K562 (cell line): ENCODE measurements at regions not wholly inside any gene's neighbourhood (a gene's known extent, or its start where the extent isn't known, plus 50 kb on each side); places are given as distances from the start of the nearest gene placed in this dataset.

Experiments
- ARHGAP35 ChIP-seq: fragments of 450-650 bp; IDR thresholded peaks from 2 replicates; pipeline ENCODE4 v1.6.1; 2018; ENCODE audit not compliant: partially characterized antibody
- CBFB ChIP-seq: sonication (generic); formaldehyde crosslinking; IDR thresholded peaks from 2 replicates; pipeline ENCODE4 v1.4.0; 2020; ENCODE audit warnings: mild to moderate bottlenecking, missing genetic modification reagents
- RBM25 ChIP-seq: fragments of 200-400 bp; formaldehyde crosslinking; IDR thresholded peaks from 2 replicates; pipeline ENCODE4 v1.6.1; 2018; ENCODE audit warnings: low read length, low read depth, moderate library complexity; ENCODE audit not compliant: severe bottlenecking
- TF ChIP-seq, protein P1 (sequence below): sonication (generic); formaldehyde crosslinking; IDR thresholded peaks from 2 replicates; pipeline ENCODE4 v1.8.1; 2023; ENCODE audit warnings: mild to moderate bottlenecking, missing genetic modification reagents
- TF ChIP-seq, protein P2 (sequence below): fragments of 200-800 bp; sonication (Bioruptor generic); IDR thresholded peaks from 2 replicates; pipeline ENCODE4 v1.6.1; 2017; ENCODE audit warnings: missing genetic modification characterization, missing compliant biosample characterization
- TF ChIP-seq, protein P3 (sequence below): fragments of 450-650 bp; formaldehyde crosslinking; IDR thresholded peaks from 2 replicates; pipeline ENCODE4 v1.4.0; 2020; ENCODE audit warnings: mild to moderate bottlenecking
- TF ChIP-seq, protein P4 (sequence below): sonication (generic); formaldehyde crosslinking; IDR thresholded peaks from 2 replicates; pipeline ENCODE4 v1.8.0; 2023; ENCODE audit warnings: mild to moderate bottlenecking, missing genetic modification reagents
- TF ChIP-seq, protein P5 (sequence below): sonication (generic); formaldehyde crosslinking; IDR thresholded peaks from 2 replicates; pipeline ENCODE4 v1.8.0; 2022; ENCODE audit warnings: missing genetic modification reagents, mild to moderate bottlenecking, moderate library complexity, borderline replicate concordance
- TF ChIP-seq, protein P6 (sequence below): sonication (generic); formaldehyde crosslinking; IDR thresholded peaks from 2 replicates; pipeline ENCODE4 v1.8.0; 2022; ENCODE audit warnings: mild to moderate bottlenecking, missing genetic modification reagents

DNA sequence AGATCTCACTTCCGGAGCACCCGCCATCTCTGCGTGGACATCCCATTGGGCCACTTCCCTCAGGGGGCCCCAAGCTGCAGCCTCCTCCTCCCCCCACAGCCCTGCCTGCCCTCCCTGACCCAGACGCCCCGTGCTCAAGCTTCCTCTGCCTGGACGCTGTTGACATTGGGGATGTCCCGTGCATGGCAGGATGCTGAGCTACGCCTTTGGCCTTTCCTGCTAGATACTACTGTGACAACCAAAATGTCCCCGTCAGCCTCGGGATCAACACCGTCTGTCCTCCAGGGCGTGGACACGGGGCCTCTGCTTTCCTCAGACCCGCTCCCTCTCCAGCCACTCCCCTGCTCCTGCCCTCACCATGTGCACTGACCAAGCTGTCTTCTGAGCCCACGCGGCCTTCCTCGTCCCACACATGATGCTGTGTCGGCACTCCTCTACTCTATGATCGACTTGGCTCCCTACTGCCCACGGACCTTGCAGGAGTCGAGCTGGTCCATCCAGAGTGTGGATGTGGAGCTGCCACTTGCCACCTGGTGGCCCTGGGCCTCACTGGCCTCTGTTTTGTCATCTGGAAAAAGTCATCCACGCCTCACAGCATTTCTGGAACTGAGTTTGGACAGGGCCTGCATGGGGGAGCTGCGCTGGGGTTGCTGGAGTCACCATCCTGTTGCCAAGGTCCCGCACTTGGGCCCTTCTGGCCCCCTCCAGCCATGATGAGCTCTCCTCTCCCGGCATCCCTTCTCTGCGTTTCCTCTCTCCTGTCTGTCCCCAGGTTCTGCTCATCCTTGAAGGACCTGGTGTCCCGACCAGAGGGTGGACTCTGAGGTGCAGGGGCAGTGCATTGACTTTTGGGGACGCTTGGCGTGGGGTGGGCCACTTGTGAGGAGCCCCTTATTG, 221.7 kb upstream of the CIBAR2 start (continued):
- TF ChIP-seq, protein P1, sequence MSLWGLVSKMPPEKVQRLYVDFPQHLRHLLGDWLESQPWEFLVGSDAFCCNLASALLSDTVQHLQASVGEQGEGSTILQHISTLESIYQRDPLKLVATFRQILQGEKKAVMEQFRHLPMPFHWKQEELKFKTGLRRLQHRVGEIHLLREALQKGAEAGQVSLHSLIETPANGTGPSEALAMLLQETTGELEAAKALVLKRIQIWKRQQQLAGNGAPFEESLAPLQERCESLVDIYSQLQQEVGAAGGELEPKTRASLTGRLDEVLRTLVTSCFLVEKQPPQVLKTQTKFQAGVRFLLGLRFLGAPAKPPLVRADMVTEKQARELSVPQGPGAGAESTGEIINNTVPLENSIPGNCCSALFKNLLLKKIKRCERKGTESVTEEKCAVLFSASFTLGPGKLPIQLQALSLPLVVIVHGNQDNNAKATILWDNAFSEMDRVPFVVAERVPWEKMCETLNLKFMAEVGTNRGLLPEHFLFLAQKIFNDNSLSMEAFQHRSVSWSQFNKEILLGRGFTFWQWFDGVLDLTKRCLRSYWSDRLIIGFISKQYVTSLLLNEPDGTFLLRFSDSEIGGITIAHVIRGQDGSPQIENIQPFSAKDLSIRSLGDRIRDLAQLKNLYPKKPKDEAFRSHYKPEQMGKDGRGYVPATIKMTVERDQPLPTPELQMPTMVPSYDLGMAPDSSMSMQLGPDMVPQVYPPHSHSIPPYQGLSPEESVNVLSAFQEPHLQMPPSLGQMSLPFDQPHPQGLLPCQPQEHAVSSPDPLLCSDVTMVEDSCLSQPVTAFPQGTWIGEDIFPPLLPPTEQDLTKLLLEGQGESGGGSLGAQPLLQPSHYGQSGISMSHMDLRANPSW = 0 out of 2 replicates have a peak, but pooled peaks have one; percentile 22
- TF ChIP-seq, protein P2, sequence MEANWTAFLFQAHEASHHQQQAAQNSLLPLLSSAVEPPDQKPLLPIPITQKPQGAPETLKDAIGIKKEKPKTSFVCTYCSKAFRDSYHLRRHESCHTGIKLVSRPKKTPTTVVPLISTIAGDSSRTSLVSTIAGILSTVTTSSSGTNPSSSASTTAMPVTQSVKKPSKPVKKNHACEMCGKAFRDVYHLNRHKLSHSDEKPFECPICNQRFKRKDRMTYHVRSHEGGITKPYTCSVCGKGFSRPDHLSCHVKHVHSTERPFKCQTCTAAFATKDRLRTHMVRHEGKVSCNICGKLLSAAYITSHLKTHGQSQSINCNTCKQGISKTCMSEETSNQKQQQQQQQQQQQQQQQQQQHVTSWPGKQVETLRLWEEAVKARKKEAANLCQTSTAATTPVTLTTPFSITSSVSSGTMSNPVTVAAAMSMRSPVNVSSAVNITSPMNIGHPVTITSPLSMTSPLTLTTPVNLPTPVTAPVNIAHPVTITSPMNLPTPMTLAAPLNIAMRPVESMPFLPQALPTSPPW (CRISPR knock-in tag) = no peak
- TF ChIP-seq, protein P3, sequence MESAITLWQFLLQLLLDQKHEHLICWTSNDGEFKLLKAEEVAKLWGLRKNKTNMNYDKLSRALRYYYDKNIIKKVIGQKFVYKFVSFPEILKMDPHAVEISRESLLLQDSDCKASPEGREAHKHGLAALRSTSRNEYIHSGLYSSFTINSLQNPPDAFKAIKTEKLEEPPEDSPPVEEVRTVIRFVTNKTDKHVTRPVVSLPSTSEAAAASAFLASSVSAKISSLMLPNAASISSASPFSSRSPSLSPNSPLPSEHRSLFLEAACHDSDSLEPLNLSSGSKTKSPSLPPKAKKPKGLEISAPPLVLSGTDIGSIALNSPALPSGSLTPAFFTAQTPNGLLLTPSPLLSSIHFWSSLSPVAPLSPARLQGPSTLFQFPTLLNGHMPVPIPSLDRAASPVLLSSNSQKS (CRISPR knock-in tag) = no peak
- TF ChIP-seq RBM25 = peak; percentile 66
- TF ChIP-seq, protein P4, sequence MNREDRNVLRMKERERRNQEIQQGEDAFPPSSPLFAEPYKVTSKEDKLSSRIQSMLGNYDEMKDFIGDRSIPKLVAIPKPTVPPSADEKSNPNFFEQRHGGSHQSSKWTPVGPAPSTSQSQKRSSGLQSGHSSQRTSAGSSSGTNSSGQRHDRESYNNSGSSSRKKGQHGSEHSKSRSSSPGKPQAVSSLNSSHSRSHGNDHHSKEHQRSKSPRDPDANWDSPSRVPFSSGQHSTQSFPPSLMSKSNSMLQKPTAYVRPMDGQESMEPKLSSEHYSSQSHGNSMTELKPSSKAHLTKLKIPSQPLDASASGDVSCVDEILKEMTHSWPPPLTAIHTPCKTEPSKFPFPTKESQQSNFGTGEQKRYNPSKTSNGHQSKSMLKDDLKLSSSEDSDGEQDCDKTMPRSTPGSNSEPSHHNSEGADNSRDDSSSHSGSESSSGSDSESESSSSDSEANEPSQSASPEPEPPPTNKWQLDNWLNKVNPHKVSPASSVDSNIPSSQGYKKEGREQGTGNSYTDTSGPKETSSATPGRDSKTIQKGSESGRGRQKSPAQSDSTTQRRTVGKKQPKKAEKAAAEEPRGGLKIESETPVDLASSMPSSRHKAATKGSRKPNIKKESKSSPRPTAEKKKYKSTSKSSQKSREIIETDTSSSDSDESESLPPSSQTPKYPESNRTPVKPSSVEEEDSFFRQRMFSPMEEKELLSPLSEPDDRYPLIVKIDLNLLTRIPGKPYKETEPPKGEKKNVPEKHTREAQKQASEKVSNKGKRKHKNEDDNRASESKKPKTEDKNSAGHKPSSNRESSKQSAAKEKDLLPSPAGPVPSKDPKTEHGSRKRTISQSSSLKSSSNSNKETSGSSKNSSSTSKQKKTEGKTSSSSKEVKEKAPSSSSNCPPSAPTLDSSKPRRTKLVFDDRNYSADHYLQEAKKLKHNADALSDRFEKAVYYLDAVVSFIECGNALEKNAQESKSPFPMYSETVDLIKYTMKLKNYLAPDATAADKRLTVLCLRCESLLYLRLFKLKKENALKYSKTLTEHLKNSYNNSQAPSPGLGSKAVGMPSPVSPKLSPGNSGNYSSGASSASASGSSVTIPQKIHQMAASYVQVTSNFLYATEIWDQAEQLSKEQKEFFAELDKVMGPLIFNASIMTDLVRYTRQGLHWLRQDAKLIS (CRISPR knock-in tag) = 0 out of 2 replicates have a peak, but pooled peaks have one; percentile 7
- peak; percentile 70; the same call in 1 of the 2 replicates for TF ChIP-seq CBFB (CRISPR knock-in tag)
- no peak for TF ChIP-seq ARHGAP35
- TF ChIP-seq, protein P5, sequence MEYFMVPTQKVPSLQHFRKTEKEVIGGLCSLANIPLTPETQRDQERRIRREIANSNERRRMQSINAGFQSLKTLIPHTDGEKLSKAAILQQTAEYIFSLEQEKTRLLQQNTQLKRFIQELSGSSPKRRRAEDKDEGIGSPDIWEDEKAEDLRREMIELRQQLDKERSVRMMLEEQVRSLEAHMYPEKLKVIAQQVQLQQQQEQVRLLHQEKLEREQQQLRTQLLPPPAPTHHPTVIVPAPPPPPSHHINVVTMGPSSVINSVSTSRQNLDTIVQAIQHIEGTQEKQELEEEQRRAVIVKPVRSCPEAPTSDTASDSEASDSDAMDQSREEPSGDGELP (CRISPR knock-in tag) = peak; percentile 41; the same call in 1 of the 2 replicates
- TF ChIP-seq, protein P6, sequence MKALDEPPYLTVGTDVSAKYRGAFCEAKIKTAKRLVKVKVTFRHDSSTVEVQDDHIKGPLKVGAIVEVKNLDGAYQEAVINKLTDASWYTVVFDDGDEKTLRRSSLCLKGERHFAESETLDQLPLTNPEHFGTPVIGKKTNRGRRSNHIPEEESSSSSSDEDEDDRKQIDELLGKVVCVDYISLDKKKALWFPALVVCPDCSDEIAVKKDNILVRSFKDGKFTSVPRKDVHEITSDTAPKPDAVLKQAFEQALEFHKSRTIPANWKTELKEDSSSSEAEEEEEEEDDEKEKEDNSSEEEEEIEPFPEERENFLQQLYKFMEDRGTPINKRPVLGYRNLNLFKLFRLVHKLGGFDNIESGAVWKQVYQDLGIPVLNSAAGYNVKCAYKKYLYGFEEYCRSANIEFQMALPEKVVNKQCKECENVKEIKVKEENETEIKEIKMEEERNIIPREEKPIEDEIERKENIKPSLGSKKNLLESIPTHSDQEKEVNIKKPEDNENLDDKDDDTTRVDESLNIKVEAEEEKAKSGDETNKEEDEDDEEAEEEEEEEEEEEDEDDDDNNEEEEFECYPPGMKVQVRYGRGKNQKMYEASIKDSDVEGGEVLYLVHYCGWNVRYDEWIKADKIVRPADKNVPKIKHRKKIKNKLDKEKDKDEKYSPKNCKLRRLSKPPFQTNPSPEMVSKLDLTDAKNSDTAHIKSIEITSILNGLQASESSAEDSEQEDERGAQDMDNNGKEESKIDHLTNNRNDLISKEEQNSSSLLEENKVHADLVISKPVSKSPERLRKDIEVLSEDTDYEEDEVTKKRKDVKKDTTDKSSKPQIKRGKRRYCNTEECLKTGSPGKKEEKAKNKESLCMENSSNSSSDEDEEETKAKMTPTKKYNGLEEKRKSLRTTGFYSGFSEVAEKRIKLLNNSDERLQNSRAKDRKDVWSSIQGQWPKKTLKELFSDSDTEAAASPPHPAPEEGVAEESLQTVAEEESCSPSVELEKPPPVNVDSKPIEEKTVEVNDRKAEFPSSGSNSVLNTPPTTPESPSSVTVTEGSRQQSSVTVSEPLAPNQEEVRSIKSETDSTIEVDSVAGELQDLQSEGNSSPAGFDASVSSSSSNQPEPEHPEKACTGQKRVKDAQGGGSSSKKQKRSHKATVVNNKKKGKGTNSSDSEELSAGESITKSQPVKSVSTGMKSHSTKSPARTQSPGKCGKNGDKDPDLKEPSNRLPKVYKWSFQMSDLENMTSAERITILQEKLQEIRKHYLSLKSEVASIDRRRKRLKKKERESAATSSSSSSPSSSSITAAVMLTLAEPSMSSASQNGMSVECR = no peak
